GM13976 (cell line): ENCODE measurements at regions not wholly inside any gene's neighbourhood (a gene's known extent, or its start where the extent isn't known, plus 50 kb on each side); places are given as distances from the start of the nearest gene placed in this dataset.

ENCODE experiments used
- DNase-seq: peaks from one replicate; pipeline ENCODE4 v3.0.0; 2012; ENCODE audit warnings: low spot score
- CTCF ChIP-seq: IDR thresholded peaks from 2 replicates; pipeline ENCODE4 v1.5.1; 2012; ENCODE audit warnings: borderline replicate concordance, mild to moderate bottlenecking; ENCODE audit not compliant: insufficient read depth; ENCODE audit errors: extremely low read depth, missing control alignments, control extremely low read depth
- in situ Hi-C: fragments of 300-500 bp; cut with MboI; formaldehyde crosslinking; loops from one replicate; pipeline ENCODE4 v1.12.0; 2022; ENCODE audit warnings: low sequenced_read_pairs, mixed read lengths, inconsistent platforms; ENCODE audit not compliant: unreplicated experiment

GRCh38 chr2:195022508-195022830 is 634.6 kb upstream of the SLC39A10 start:
- in situ Hi-C loops: no loop called here
- TF ChIP-seq CTCF: no peak
- DNase-seq: no peak

GRCh38 chr2:195021711-195022507 is 635.1 kb upstream of the SLC39A10 start:
- TF ChIP-seq CTCF: no peak

GRCh38 chr2:195018462-195018861 is 638.6 kb upstream of the SLC39A10 start:
- in situ Hi-C loops: no loop called here

More at GRCh38 chr2:195021711-195022507, 635.1 kb upstream of the SLC39A10 start:
- no peak for DNase-seq
- in situ Hi-C loops: no loop called here

GRCh38 chr2:195017890-195018289 is 639.1 kb upstream of the SLC39A10 start:
- no peak for TF ChIP-seq CTCF
- DNase-seq: no peak
- in situ Hi-C loops: no loop called here

More at GRCh38 chr2:195018462-195018861, 638.6 kb upstream of the SLC39A10 start:
- no peak for TF ChIP-seq CTCF
- DNase-seq: no peak

- TF ChIP-seq CTCF: no peak
- in situ Hi-C loops: no loop called here
- no peak for DNase-seq
These were observed 640.2 kb upstream of the SLC39A10 start for GRCh38 chr2:195016841-195017240.

GRCh38 chr2:195009202-195009601 is 647.8 kb upstream of the SLC39A10 start:
- in situ Hi-C loops: no loop called here

More at GRCh38 chr2:195009202-195009601, 647.8 kb upstream of the SLC39A10 start:
- no peak for DNase-seq
- no peak for TF ChIP-seq CTCF
